ENCODE measurements at regions not wholly inside any gene's neighbourhood (a gene's known extent, or its start where the extent isn't known, plus 50 kb on each side); places are given as distances from the start of the nearest gene placed in this dataset.

- Histone ChIP-seq H3K9ac (ENCODE audit: low read depth, low read length) (no peak overlapping the region), H3K4me2 (ENCODE audit: insufficient read depth, low read length) (no peak overlapping the region), H4K20me1 (ENCODE audit: insufficient read depth, low read length) (no peaks in the 10 kb centered on the region), H3K27ac (ENCODE audit: low read length) (no peak overlapping the region), H3K4me3 (ENCODE audit: low read depth in 1 of 2, low read length in 2 of 2) (no peak overlapping the region), H3K27me3 (ENCODE audit: insufficient read depth, low read length, poor library complexity) (no peaks in the 10 kb centered on the region), H3K9me3 (ENCODE audit: insufficient read depth, low read length, severe bottlenecking) (no peaks in the 10 kb centered on the region), H2AFZ (ENCODE audit: low read depth, low read length) (no peak overlapping the region), H3K4me1 (ENCODE audit: insufficient read depth, low read length) (no peaks in the 10 kb centered on the region), H3K36me3 (ENCODE audit: insufficient read depth, low read length) (no peaks in the 10 kb centered on the region), H3K79me2 (ENCODE audit: insufficient read depth, low read length) (no peaks in the 10 kb centered on the region)
- no peak for TF ChIP-seq EZH2 (IDR thresholded peaks at IDR 0.05; ENCODE audit: borderline replicate concordance, low read depth, low read length, severe bottlenecking)
- TF ChIP-seq, protein P1, sequence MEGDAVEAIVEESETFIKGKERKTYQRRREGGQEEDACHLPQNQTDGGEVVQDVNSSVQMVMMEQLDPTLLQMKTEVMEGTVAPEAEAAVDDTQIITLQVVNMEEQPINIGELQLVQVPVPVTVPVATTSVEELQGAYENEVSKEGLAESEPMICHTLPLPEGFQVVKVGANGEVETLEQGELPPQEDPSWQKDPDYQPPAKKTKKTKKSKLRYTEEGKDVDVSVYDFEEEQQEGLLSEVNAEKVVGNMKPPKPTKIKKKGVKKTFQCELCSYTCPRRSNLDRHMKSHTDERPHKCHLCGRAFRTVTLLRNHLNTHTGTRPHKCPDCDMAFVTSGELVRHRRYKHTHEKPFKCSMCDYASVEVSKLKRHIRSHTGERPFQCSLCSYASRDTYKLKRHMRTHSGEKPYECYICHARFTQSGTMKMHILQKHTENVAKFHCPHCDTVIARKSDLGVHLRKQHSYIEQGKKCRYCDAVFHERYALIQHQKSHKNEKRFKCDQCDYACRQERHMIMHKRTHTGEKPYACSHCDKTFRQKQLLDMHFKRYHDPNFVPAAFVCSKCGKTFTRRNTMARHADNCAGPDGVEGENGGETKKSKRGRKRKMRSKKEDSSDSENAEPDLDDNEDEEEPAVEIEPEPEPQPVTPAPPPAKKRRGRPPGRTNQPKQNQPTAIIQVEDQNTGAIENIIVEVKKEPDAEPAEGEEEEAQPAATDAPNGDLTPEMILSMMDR (IDR thresholded peaks at IDR 0.05; ENCODE audit: borderline replicate concordance, extremely low read depth, low read length, poor library complexity, severe bottlenecking) = no peak
- DNase-seq (no peak), ATAC-seq (ENCODE audit: insufficient read depth, low read depth) (no peak)
Measured at GRCh38 chr4:126733301-126733700, 899.5 kb upstream of the INTU start.

DNA sequence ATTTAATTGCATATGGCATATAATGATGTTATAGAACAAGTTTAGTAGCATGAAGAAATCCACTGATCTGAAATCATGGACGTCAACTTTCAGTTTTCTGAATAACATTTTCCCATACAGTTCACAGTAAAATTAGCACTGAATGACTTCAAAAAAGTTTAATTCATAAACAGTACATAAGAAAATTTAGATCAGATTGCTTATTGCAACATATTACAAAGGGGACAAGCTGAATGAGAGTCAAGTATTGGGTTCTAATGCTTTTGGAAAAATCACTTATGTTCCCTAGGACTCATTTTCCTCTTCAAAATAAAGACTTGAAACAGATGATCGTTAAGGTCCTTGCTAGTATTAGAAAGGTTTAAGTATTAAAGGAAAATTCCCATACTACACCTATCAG is 898.3 kb upstream of the INTU start:
- no peak for ATAC-seq (ENCODE audit: insufficient read depth, low read depth)
- H3K36me3 ChIP-seq (ENCODE audit: insufficient read depth, low read length) = no peaks in the 10 kb centered on the region
- no peak overlapping the region for H3K4me3 ChIP-seq (ENCODE audit: low read depth in 1 of 2, low read length in 2 of 2)
- no peaks in the 10 kb centered on the region for H3K79me2 ChIP-seq (ENCODE audit: insufficient read depth, low read length)
- no peaks in the 10 kb centered on the region for H3K27me3 ChIP-seq (ENCODE audit: insufficient read depth, low read length, poor library complexity)
- H3K9ac ChIP-seq (ENCODE audit: low read depth, low read length) = no peak overlapping the region
- no peak overlapping the region for H2AFZ ChIP-seq (ENCODE audit: low read depth, low read length)
- no peaks in the 10 kb centered on the region for H4K20me1 ChIP-seq (ENCODE audit: insufficient read depth, low read length)
- H3K4me1 ChIP-seq (ENCODE audit: insufficient read depth, low read length) = no peaks in the 10 kb centered on the region
- no peaks in the 10 kb centered on the region for H3K9me3 ChIP-seq (ENCODE audit: insufficient read depth, low read length, severe bottlenecking)
- no peak overlapping the region for H3K27ac ChIP-seq (ENCODE audit: low read length)
- no peak overlapping the region for H3K4me2 ChIP-seq (ENCODE audit: insufficient read depth, low read length)
- DNase-seq = no peak
- TF ChIP-seq, protein P1 (IDR thresholded peaks at IDR 0.05; ENCODE audit: borderline replicate concordance, extremely low read depth, low read length, poor library complexity, severe bottlenecking) = no peak

DNA sequence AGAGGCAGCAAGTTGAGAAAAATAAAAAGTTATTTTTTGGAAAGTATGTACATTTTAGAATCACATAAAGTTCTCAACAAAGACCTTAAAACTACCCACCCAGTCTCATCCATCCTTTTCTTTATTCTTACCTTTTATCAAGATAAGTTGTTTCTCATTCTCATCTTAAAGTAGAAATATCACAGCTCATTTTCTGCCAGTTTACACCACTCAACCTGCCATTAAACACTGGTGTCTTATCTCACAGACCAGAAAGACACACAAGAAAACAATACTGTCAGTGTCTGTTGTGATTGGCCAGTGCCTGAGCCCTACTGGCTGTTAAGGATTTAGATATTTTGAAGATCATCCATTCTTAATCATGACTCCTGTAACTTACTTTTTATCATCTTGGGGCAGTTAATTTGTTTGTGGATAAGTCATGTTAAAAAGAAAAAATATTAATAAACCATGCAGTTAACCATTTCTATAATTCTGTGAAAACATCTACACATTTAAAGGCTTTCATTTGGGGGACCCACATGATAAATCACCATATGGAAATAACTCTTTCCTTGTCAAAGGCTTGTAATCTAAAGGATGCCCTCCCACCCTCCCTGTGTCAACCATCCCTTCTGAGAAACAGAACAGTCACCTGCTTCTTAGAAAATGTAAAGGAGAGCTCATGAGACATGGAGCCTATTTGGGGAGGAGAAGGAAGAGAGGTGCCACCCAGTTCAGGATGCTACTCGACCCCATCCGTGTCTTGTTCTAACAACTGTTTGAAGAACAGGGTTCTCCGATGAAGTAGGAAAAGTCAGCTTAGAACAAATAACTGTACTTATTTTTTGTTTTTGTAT is 897.2 kb upstream of the INTU start:
- H4K20me1 ChIP-seq (ENCODE audit: insufficient read depth, low read length) = no peaks in the 10 kb centered on the region
- H3K4me2 ChIP-seq (ENCODE audit: insufficient read depth, low read length) = no peak overlapping the region
- TF ChIP-seq, protein P1 (IDR thresholded peaks at IDR 0.05; ENCODE audit: borderline replicate concordance, extremely low read depth, low read length, poor library complexity, severe bottlenecking) = no peak
- TF ChIP-seq EZH2 (IDR thresholded peaks at IDR 0.05; ENCODE audit: borderline replicate concordance, low read depth, low read length, severe bottlenecking) = no peak
- H3K27me3 ChIP-seq (ENCODE audit: insufficient read depth, low read length, poor library complexity) = no peaks in the 10 kb centered on the region
- H3K79me2 ChIP-seq (ENCODE audit: insufficient read depth, low read length) = no peaks in the 10 kb centered on the region
- H3K4me1 ChIP-seq (ENCODE audit: insufficient read depth, low read length) = no peaks in the 10 kb centered on the region
- no peak overlapping the region for H3K27ac ChIP-seq (ENCODE audit: low read length)
- H3K9me3 ChIP-seq (ENCODE audit: insufficient read depth, low read length, severe bottlenecking) = no peaks in the 10 kb centered on the region
- no peak overlapping the region for H2AFZ ChIP-seq (ENCODE audit: low read depth, low read length)
- H3K9ac ChIP-seq (ENCODE audit: low read depth, low read length) = no peak overlapping the region
- ATAC-seq (ENCODE audit: insufficient read depth, low read depth) = no peak
- DNase-seq = no peak
- H3K36me3 ChIP-seq (ENCODE audit: insufficient read depth, low read length) = no peaks in the 10 kb centered on the region
- H3K4me3 ChIP-seq (ENCODE audit: low read depth in 1 of 2, low read length in 2 of 2) = no peak overlapping the region
